Lung microvascular endothelial cell (primary cell): ENCODE measurements at regions not wholly inside any gene's neighbourhood (a gene's known extent, or its start where the extent isn't known, plus 50 kb on each side); places are given as distances from the start of the nearest gene placed in this dataset.

Source experiments
- DNase-seq, 2 donors: peaks; one replicate each; pipeline versions ENCODE4 v3.0.0 to v3.0.0-alpha.2; 2010; ENCODE audit warnings: low read depth in 2 of 2

DNA sequence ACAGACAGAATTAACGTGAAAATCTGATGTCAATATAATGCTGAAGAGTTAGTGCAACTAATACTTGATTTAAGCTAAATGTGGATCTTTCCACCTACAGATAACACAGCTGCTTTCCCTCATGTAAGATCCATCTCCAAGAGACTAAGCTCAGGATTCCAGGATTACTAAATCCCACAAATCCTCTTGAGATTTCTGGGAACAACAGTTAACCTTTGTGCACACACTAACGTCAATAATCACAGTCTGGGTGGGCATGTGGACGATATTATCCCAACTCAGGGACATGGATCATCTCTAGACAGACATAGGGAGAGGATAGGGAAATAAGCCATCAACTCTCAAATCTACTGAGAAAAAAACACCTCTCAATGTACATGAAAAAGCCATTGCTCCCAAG lies 432.6 kb downstream of the SATB2 start:
- no peak for DNase-seq

DNA sequence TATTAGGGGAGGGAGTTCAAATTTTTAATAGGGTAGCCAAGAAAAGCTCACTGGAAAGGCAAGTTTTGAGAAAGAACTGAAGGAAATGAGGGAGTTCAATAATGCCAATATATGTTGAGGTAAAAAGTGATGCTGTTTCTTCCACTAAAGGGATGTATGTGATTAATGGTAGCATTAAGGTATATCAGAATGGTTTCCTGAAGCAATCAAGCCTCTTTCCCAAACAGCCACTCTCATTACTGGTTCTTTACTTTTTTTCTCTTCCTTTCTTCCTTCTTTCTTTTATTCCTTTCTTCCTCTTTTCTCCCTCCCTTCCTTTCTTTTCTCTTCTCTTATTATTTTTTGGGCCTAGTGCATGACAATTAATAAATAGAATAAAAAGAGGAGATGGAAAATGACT lies 433.5 kb downstream of the SATB2 start:
- no peak for DNase-seq

DNA sequence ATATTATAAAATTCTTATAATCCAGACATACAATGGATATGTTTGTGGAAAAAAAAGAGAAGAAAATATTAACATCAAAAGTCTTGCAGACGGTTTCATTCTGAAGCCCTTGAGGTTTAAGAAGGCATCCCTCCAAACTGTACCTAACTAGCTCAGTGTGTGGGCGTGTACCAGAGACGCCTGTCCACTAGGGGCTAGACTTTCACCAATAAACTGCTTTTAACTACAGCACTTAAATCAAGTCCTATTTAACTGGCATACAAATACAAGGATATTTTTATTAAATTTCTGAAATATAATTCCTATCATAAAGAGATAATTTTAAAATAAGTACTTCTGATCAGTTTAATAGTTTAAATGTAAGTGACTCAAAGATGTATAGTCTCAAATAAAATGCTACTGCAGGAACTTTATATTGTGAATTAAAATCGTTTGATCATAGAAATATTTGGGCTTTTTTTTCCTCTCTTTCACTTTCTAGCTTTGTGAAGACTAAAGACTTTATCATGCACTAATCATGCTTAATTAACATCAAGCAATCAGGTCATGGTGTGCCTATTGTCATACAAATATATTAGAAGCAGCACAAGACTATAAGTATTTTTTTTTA lies 437.7 kb downstream of the SATB2 start:
- peak; percentile 38 to 53 for DNase-seq

DNA sequence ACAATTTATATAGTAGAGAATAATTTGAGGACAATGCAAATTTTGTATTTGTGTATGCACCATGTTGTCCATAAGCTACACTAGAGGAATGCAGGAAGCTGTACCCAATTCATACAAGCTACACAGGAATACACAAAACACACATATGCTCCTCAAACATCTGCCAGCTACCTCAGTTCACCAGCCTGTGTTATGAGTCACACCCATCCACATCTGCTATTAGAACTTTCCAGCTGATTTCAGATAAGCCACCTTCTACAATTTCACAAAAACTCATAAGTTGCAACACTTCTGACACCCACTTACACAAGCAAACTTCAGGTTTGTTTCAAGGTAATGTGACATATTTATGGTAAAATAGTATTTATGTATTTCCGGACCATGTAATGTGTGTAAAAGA lies 438.9 kb downstream of the SATB2 start:
- no peak for DNase-seq

DNA sequence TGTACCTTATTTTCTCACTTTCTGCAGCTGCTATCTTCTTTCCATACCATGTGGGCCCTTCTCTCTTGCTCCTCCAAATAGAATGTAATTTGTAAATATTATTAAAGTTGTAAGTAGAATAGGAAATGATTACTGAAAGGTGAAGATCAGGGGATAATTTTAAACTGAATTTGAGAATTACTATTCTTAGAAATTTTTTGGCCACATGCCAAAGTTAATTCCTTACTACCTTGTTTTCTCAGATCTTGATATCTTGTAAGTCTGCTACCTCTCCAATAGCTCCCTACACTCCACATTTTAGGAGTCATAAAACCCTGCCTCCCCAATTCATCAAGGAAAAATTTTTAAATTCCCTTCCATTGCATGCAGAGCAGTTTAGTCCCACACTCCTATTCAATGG lies 442.7 kb downstream of the SATB2 start:
- DNase-seq: no peak

DNA sequence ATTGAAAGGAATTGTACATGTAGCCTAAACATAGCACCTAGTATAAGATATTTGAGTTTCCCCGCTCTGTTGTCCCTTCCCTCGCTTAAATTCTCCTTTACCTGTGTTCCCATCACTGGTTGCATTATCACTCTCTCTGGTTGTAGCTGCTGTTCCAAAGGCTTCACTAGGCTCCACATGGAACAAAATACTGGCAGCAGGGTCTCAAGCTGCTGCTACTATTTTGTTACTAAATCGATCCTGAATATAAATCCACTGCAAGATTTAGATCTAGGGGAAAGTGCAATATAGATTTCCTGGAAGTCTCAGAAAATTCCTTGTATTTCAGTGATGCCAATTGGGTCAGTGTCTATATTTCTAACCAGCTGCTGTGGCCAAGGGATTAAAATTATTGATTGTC lies 443.5 kb downstream of the SATB2 start:
- no peak for DNase-seq

DNA sequence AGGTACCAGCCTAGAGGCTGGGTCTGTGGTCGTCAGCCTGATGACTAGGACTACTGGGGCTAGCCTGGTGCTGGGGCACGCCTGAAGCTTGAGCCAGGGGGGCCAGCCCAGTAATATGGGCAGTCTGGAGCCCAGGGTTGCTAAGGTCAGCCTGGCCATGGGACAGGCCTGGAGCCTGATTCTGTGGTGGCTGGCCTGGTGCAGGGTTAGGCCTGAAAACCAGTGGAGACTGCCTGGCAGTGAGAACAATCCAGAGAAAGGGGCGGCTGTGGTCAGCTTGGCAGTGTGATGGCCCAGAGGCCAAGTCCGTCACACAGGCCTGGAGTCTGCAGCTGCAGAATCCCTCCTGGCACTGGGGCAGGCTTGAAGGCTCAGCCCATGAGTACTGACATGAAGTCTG lies 445.8 kb downstream of the SATB2 start:
- no peak for DNase-seq

DNA sequence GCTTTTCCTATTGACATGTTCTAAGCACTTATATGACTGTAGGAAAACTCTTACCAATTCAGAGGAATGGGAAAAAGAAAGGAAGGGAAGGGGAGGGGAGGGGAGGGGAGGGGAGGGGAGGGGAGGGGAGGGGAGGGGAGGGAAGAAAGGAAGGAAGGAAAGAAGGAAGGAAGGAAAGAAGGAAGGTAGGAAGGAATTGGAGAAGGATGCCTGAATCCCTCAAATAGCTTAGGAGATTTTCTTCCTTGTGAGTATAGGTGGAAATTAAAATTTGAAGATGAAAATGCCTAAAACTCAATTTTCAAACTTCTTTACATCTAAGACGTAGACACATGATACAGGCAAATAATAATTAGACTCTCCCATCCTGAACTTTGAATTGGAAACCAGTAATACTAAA lies 463.1 kb downstream of the SATB2 start:
- no peak for DNase-seq

DNA sequence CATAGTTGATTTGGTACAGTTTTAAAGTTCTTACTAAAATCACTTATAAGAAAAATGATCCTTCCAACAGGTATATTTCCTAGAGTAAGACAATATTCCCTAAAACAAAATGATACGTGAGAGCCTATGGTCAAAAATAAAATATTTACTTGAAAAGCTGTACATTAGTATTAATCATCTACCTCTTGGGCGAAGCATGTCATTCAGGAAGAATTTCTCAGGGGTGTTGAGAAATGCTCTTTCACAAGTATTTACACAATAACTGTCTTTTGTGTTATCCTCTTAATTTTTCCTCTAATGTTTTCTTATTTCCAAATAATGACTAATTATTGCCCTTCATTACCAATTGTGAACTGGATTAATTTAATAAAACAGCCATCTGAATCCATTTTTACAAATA lies 466.3 kb downstream of the SATB2 start:
- no peak for DNase-seq

DNA sequence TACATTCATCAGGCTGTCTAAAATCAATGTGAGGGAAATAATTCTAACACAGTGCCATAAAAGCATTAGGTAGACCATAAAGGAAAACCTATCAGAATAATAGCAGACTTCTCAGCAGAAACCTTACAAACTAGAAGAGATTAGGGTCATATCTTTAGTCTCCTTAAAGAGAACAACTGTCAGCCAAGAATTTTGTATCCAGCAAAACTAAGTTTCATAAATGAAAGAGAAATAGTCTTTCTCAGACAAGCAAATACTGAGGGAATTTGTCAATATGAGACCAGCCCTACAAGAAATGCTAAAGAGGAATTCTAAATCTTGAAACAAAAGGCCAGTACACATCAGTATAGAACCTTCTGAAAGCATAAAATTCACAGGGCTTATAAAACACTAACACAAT lies 482.0 kb downstream of the SATB2 start:
- no peak for DNase-seq

DNA sequence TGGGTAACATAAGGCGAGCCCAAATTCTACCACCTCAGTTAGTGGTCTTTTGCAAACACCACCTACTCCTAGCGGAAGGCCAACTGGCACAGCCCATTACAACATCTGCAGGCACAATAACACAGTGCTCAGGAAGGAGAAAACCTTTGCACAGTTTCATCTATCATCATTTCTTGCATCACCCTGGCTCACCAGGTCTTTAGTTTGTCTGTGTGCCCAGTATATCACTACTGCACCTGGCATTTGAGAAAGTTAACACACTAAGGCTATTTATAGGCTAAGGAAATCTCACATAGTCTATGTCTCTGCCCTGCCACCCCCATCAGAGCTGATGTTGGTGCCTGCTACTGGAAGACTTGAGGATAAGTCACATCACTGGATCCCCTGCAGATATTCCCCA lies 484.0 kb downstream of the SATB2 start:
- no peak for DNase-seq

DNA sequence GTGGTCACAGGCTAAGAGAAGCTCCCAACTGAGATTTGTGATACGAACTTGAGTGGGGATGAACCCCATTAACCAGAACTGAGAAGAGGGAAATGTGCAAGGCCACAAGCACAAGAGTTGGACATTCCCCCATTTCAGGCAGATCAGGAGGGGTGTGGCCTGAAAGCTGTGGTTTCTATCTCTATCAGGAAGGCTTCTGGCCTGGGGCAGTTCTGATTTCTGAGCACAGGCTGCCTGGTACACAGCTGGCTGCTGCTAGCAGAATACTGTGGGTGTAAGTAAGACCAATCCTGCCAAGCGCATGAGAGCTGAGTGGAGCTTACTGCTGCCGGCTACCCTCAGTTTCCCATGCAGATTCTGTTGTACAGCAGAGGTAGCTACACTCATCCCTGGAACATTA lies 484.6 kb downstream of the SATB2 start:
- no peak for DNase-seq

DNA sequence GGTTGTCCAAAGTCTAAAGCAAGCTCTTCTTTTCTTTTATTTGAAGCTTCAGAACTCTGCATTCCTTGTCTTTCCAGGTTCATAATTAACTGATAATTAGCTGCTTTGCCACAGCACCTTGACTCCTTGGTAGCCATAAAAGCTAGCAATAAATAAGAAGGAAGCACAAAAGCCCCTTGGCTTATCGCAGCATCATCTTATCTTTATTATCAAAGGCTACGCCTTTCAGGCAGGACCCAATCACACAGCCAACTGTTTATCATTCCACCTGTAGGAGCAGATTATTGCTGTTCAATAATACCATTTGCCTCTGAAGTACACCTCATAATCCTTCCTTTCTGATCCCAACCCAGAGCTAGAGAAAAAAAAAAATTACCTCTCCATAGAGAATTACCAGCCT lies 489.2 kb downstream of the SATB2 start:
- no peak for DNase-seq

DNA sequence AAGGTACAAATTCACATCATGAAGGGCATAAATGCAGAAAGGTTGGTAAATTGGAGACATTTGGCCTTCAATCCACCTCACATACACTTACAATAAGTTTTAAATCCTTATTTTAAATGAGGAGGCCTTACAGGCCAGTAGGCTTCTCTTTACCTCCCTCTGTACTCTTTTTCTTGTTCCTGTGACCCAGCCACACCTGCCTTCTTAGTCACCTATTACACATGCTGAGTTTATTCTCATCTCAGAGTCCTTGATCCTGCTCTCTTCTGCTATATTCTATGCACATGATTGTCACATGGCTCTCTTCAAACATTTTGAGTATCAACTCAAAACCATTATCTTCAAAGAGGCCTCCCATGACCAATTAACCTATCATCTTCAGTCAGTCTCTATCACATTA lies 491.5 kb downstream of the SATB2 start:
- no peak for DNase-seq

DNA sequence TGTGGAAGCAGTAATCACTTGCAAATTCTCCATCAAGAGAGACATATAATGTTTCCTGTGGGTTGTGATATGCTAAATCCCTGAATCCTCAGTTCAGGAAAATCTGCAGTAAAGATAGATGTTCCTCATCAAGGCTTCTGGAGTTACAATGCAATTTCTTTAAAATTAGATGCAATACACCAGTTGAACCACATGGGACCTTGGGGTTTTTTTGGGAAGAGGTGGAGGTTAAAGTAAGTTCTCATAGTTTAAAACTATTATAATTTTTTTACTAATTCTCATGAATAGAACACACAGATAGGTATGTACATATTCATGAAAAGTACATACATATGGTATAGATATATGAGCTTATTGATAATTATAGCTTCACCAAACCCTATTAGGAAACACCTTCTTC lies 496.2 kb downstream of the SATB2 start:
- no peak for DNase-seq

DNA sequence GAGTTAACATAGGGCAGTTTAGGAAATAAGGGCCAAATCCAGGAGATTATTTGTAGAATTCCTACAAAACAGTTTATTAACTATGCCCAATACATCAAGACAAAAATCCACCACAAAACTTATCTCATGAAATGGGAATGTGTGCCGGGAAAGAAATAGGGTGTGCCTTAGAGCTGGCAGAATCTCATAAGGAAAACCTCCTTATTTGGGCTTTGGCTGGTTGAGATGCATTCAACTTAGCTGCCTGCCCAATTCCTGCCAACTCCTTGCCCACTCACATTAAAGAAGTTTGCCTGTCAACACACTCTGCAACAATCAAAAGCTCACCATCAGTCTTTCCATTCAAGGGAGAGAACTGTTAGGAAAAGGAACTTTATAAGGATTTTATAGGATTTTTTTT lies 500.6 kb downstream of the SATB2 start:
- DNase-seq: no peak

DNA sequence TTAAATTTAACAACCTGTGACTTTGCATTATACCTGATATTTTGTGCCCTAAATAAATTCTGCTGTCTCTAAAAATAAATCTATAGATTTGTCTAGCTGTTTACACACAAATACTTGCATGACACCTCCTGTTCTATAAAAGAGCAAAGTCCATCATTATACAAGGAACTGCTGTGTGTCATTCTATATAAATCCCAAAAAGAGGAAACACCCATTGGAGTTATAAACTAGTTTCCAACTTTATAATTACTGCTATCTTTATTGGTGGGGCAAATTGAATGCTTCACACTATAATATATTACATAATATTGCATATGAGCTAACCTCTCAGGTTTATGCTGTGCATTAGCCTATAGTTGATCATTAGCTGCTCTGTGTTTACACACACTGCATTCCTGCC lies 504.4 kb downstream of the SATB2 start:
- no peak for DNase-seq

DNA sequence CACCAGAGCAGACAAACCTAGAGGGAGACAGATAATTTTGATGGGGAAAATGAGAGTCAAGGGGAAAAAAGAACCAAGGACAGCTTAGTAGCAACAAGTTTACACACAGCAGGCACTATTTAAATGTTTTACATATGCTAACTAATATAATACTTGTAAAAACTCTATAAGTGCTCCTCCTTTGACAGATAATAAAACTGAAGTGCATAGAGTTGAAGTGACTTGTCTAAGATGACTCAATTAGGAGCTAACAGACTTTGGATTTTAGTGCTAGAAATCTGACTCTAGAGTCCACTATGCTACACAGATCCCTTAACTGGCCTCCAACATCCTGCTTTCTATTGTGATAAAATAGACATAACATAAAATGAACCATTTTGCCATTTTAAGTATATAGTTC lies 506.9 kb downstream of the SATB2 start:
- DNase-seq: no peak

DNA sequence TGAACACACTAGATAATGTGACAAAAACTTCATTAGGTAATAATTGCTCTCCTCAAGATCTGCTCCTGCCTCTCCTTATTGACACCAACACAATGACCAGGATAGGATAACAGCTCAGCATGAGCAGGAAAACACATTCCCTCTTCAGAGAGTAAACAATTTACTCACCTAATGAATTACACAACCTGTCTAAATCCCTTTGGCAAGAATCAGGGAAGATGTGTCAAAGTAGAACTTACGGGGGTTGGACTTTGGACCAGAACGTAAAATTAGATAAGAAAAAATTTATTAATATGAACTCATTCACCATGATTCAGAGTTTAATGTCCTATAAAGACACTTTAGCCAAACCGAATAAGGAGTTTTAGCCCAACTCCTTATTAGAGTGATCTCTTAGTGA lies 512.2 kb downstream of the SATB2 start:
- no peak for DNase-seq

DNA sequence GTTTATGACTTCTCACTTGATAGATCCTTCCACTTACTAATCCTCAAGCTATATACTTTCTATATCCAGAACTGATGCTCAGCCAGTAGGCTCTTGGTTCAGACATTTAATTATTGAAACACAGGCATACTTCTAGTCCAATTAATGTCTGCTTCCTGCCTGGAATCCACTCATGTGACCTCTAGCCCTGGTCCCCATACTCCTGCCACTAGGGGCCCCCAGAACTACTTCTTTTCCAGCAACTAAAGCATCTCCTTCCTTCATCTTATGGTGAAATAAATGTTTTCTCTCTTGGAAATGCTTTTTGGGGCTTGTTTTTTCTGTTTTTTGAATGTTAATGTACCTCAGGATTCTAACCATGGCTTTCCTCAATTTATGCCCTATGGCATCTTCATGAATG lies 527.6 kb downstream of the SATB2 start:
- no peak for DNase-seq

DNA sequence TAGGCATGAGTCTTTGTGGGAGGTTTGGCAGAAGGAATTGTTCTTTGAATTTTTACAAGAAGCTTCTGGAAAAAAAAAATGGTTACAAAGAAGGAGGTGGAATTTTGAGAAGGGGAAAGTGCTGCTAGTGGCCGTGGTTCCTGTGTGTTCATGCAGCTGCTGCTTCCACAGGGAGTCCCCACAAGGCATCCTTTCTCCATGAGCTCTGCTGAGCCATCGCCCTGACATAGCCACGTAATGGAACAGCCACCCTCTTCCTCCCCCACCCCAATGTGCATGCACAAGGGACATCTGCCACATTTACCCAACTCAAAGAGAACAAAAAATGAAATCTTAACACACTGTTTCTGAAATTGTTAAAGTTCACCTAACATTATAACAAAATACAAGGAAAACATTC lies 529.7 kb downstream of the SATB2 start:
- no peak for DNase-seq

DNA sequence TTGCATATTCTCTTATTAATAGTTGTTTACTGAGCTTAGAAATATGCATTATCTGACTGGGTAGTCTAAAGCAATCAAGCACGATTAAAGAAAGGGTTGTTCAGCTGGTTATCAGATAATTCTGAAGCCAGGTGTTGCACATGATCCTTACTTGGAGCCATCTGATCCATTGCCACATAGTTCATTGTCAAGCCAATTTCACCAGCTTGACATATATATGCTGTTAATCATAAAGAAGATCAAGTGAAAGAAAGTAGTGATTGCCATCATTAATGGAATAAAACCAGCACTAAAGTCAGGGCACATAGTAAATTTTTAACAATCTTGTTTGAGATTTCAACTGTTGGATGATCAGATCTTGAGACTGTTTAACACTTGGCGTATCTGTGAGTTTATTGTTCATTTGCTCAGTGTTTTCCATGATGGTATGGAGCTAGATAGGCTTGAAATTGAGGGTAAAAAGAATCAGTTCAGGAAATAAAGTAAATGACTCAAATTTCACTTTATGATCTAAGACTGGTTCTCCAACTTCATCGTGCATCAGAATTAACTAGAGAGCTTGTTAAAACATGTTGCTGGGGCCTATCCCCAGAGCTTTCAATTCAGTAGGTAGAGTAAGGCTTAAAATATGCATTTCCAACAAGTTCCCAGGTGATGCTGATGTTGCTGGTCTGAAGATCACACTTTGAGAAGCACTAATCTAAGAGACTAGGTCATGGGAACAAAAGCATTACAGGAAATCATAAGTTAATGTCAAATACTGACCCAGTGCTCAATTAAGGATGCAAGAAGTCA lies 539.6 kb downstream of the SATB2 start:
- DNase-seq: no peak

DNA sequence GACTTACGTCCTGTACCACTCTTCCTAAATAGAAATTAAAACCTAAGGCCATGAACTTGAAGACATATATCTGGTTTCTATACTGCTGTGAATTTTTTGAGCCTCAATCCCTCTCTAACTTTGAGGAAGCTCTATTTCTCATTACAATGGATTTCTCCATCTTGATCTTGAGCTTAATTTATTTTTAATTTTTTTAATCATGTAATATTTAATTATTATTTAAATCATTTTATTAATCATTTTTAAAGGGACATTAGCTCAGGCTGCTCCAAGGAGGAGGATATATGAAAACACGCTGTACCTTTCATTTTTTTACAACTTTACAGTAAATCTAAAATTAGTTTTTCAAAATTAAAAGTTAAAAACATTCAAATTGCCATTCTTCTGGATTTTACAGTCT lies 540.5 kb downstream of the SATB2 start:
- no peak for DNase-seq
